ENCODE measurements at regions not wholly inside any gene's neighbourhood (a gene's known extent, or its start where the extent isn't known, plus 50 kb on each side); places are given as distances from the start of the nearest gene placed in this dataset.

- no peak for DNase-seq
Observed at GRCh38 chr18:61989138-61989537, 96.3 kb upstream of the RNF152 start.

- DNase-seq: no peak
Observed at GRCh38 chr18:61988100-61988499, 95.3 kb upstream of the RNF152 start.

- DNase-seq: no peak
Observed at GRCh38 chr18:61985681-61986080, 92.9 kb upstream of the RNF152 start.

GRCh38 chr18:61984349-61984748, 91.5 kb upstream of the RNF152 start:
- no peak for DNase-seq

- no peak for DNase-seq
Observed at GRCh38 chr18:61982475-61982874, 89.7 kb upstream of the RNF152 start.

- no peak for DNase-seq
Observed at GRCh38 chr18:61980355-61980754, 87.5 kb upstream of the RNF152 start.

GRCh38 chr18:61975526-61976326, 82.9 kb upstream of the RNF152 start:
- DNase-seq: no peak

- DNase-seq: no peak
Observed at GRCh38 chr18:61973273-61974115, 80.7 kb upstream of the RNF152 start.

- DNase-seq: peak; percentile 63
Observed at GRCh38 chr18:61972389-61973264, 79.8 kb upstream of the RNF152 start.

GRCh38 chr18:61967252-61967891, 74.6 kb upstream of the RNF152 start:
- DNase-seq: no peak

GRCh38 chr18:61965311-61965710, 72.5 kb upstream of the RNF152 start:
- DNase-seq: no peak

GRCh38 chr18:61964616-61965015, 71.8 kb upstream of the RNF152 start:
- no peak for DNase-seq

GRCh38 chr18:61963705-61964104, 70.9 kb upstream of the RNF152 start:
- DNase-seq: no peak

GRCh38 chr18:61957801-61958516, 65.2 kb upstream of the RNF152 start:
- no peak for DNase-seq

GRCh38 chr18:61955644-61956043, 62.8 kb upstream of the RNF152 start:
- DNase-seq: no peak

- no peak for DNase-seq
Observed at GRCh38 chr18:61954096-61954746, 61.4 kb upstream of the RNF152 start.

- DNase-seq: no peak
Observed at GRCh38 chr18:61953641-61954040, 60.8 kb upstream of the RNF152 start.

GRCh38 chr18:61953161-61953560, 60.4 kb upstream of the RNF152 start:
- DNase-seq: no peak

GRCh38 chr18:61951396-61951795, 58.6 kb upstream of the RNF152 start:
- no peak for DNase-seq

GRCh38 chr18:61950371-61950770, 57.6 kb upstream of the RNF152 start:
- no peak for DNase-seq

GRCh38 chr18:61949946-61950345, 57.1 kb upstream of the RNF152 start:
- DNase-seq: no peak
